Heart left ventricle (tissue), 16 donors: ENCODE measurements at regions not wholly inside any gene's neighbourhood (a gene's known extent, or its start where the extent isn't known, plus 50 kb on each side); places are given as distances from the start of the nearest gene placed in this dataset.

Experiments
- ATAC-seq, 4 donors: fragments of 200-7000 bp; cut with Tn5 transposase; one replicate each; pipeline ENCODE4 v1.9.1; 2020 to 2022; ENCODE audit warnings: moderate library complexity in 4 of 4, mild to moderate bottlenecking in 3 of 4, moderate number of reproducible peaks in 1 of 4
- DNase-seq, 5 donors: peaks; one replicate each; pipeline ENCODE4 v3.0.0-alpha.2; 2020
- H3K27ac ChIP-seq, 12 donors: fragments of 200-600 bp; sonication (generic) in 4 of 12; one replicate each; pipeline versions ENCODE4 v1.5.0 to v1.8.0; 2016 to 2022; ENCODE audit warnings: mild to moderate bottlenecking in 2 of 12
- H3K27me3 ChIP-seq, 9 donors: fragments of 200-600 bp; sonication (generic) in 2 of 9; one replicate each; pipeline versions ENCODE4 v1.5.1 to v1.8.0; 2016 to 2022; ENCODE audit warnings: mild to moderate bottlenecking in 3 of 9
- H3K36me3 ChIP-seq, 9 donors: fragments of 200-600 bp; sonication (generic) in 2 of 9; one replicate each; pipeline versions ENCODE4 v1.5.0 to v1.8.0; 2018 to 2022; ENCODE audit warnings: mild to moderate bottlenecking in 2 of 9
- H3K4me1 ChIP-seq, 12 donors: fragments of 200-600 bp; sonication (generic) in 4 of 12; one replicate each; pipeline versions ENCODE4 v1.5.0 to v1.8.0; 2016 to 2022; ENCODE audit warnings: mild to moderate bottlenecking in 3 of 12
- H3K4me3 ChIP-seq, 12 donors: fragments of 200-600 bp; sonication (generic) in 4 of 12; one replicate each; pipeline versions ENCODE4 v1.5.0 to v1.8.0; 2017 to 2022; ENCODE audit warnings: mild to moderate bottlenecking in 9 of 12, moderate library complexity in 4 of 12
- H3K9me3 ChIP-seq, 12 donors: fragments of 200-600 bp; sonication (generic) in 4 of 12; one replicate each; pipeline versions ENCODE4 v1.5.0 to v1.8.0; 2016 to 2022; ENCODE audit warnings: mild to moderate bottlenecking in 1 of 12
- CTCF ChIP-seq, 12 donors: fragments of 200-600 bp; sonication (generic) in 4 of 12; IDR thresholded peaks; one replicate each; pipeline versions ENCODE4 v1.5.0 to v1.8.0; 2018 to 2022; ENCODE audit warnings: antibody characterized with exemption in 12 of 12, mild to moderate bottlenecking in 5 of 12
- POLR2A ChIP-seq, 2 donors: fragments of 450-650 bp; IDR thresholded peaks; one replicate each; pipeline ENCODE4 v1.6.1; 2017; ENCODE audit warnings: antibody characterized with exemption in 2 of 2, mild to moderate bottlenecking in 2 of 2, moderate library complexity in 2 of 2
- WGBS, 4 donors: extraction: QIAGEN DNeasy Blood & Tissue Kit in 2 of 4; methylation state at CpG; one replicate each; pipeline versions ENCODE4 v1.1.5 to v1.1.7; 2013 to 2018; 5-methylcytosine and 5-hydroxymethylcytosine counted together
- intact Hi-C, 10 donors: fragments of 100-400 bp; cut with DNase I; formaldehyde crosslinking; loops; one replicate each; pipeline versions ENCODE4 v1.11.1 to v1.14.2; 2022
- donor health status: ischemic (EF 13 %, LVEDD 7.1; RV severe dilation, severe dysfunction).
- donor health status: healthy with polysubstance abuse.
- donor health status: DM: no; HTN: yes; CAD: no.
- donor health status: DM: no; HTN: no; CAD: no.
- donor health status: ischemic (EF 25% LVEDD 6.9; RV normal size, moderate dysfunction).
- donor health status: ischemic (EF 25% LVEDD 5.7; RV mildly dilated, moderate dysfunction).
- donor health status: healthy.
- donor health status: DM: yes; HTN: yes; CAD: no.
- donor health status: ischemic (EF 35%, LVEDD 5.7; RV mildly dilated, moderate dysfunction).
- donor health status: nonischemic (EF 11% LVEDD 7.7; RV severe dilation, severe dysfunction).
- donor health status: DM: yes; HTN: yes; CAD: no.
- donor health status: PGD.
- donor health status: ischemic (EF 29% LVEDD 5.4; RV normal size, mild dysfunction).
- donor health status: nonischemic (EF 23%, LVEDD 6.1; RV moderate dilation, normal function).

- Histone ChIP-seq H3K9me3 (no peaks in the 10 kb centered on the region), H3K4me1 (no peaks in the 10 kb centered on the region), H3K27ac (no peak overlapping the region), H3K27me3 (peaks cover 0 to 10% (median 0%) of the 10 kb centered on the region in 9 donors), H3K4me3 (no peak overlapping the region), H3K36me3 (no peaks in the 10 kb centered on the region)
- ATAC-seq (no peak), DNase-seq (no peak)
- TF ChIP-seq POLR2A (IDR thresholded peaks at IDR 0.05) (no peak), CTCF (IDR thresholded peaks at IDR 0.05) (no peak)
- intact Hi-C loops, result no loop called here
- WGBS, 4 donors, result 84 to 86% (median 85%) methylated on average over 13 of the region's 13 CpGs
Observed at GRCh38 chr1:14403961-14404645, 194.4 kb upstream of the KAZN start.

GRCh38 chr1:14404862-14405301 is 193.6 kb upstream of the KAZN start:
- intact Hi-C loops, result no loop called here
- TF ChIP-seq CTCF (IDR thresholded peaks at IDR 0.05) (no peak), POLR2A (IDR thresholded peaks at IDR 0.05) (no peak)
- 7 to 24% (median 17%) methylated on average over 1 of the region's 1 CpG for WGBS, 4 donors
- Histone ChIP-seq H3K9me3 (no peaks in the 10 kb centered on the region), H3K27ac (no peak overlapping the region), H3K4me3 (no peak overlapping the region), H3K27me3 (peaks cover 0 to 10% (median 0%) of the 10 kb centered on the region in 9 donors), H3K4me1 (no peaks in the 10 kb centered on the region), H3K36me3 (no peaks in the 10 kb centered on the region)
- no peak for DNase-seq
- ATAC-seq, result no peak

GRCh38 chr1:14412235-14412634 is 186.2 kb upstream of the KAZN start:
- H3K36me3 ChIP-seq, result no peaks in the 10 kb centered on the region
- H3K27ac ChIP-seq, result no peak overlapping the region
- TF ChIP-seq POLR2A (IDR thresholded peaks at IDR 0.05), result no peak
- TF ChIP-seq CTCF (IDR thresholded peaks at IDR 0.05), result no peak
- DNase-seq (no peak), ATAC-seq (no peak)
- H3K27me3 ChIP-seq, result peaks cover 0 to 6% (median 0%) of the 10 kb centered on the region in 9 donors
- no peaks in the 10 kb centered on the region for H3K9me3 ChIP-seq
- H3K4me3 ChIP-seq, result no peak overlapping the region
- no peaks in the 10 kb centered on the region for H3K4me1 ChIP-seq
- intact Hi-C loops, result no loop called here

GRCh38 chr1:14413819-14414490 is 184.5 kb upstream of the KAZN start:
- Histone ChIP-seq H3K36me3 (no peaks in the 10 kb centered on the region), H3K4me1 (no peaks in the 10 kb centered on the region), H3K27me3 (no peaks in the 10 kb centered on the region), H3K9me3 (no peaks in the 10 kb centered on the region), H3K4me3 (no peak overlapping the region), H3K27ac (no peak overlapping the region)
- WGBS, 4 donors, result 65 to 72% (median 70%) methylated on average over 5 of the region's 5 CpGs
- no peak for TF ChIP-seq POLR2A (IDR thresholded peaks at IDR 0.05)
- no peak for TF ChIP-seq CTCF (IDR thresholded peaks at IDR 0.05)
- ATAC-seq (no peak), DNase-seq (no peak)
- intact Hi-C loops, result no loop called here
